Activated naive CD8-positive, alpha-beta T cell treated with anti-CD3 and anti-CD28 coated beads for 36 hours (primary cell): ENCODE measurements at regions not wholly inside any gene's neighbourhood (a gene's known extent, or its start where the extent isn't known, plus 50 kb on each side); places are given as distances from the start of the nearest gene placed in this dataset.

Source experiments
- DNase-seq: peaks from one replicate; pipeline ENCODE4 v3.0.0; 2021
- H3K27ac Mint-ChIP-seq: one replicate; pipeline ENCODE4 v1.8.0; 2022; ENCODE audit warnings: mild to moderate bottlenecking, moderate library complexity, mixed read lengths
- H3K27me3 Mint-ChIP-seq: one replicate; pipeline ENCODE4 v1.8.0; 2022; ENCODE audit warnings: mild to moderate bottlenecking, mixed read lengths
- H3K36me3 Mint-ChIP-seq: one replicate; pipeline ENCODE4 v1.8.0; 2021; ENCODE audit warnings: mild to moderate bottlenecking, mixed read lengths
- H3K4me1 Mint-ChIP-seq: one replicate; pipeline ENCODE4 v1.8.0; 2021; ENCODE audit warnings: mixed read lengths
- H3K4me3 Mint-ChIP-seq: one replicate; pipeline ENCODE4 v1.8.0; 2022; ENCODE audit warnings: mild to moderate bottlenecking, moderate library complexity, mixed read lengths
- H3K9me3 Mint-ChIP-seq: one replicate; pipeline ENCODE4 v1.8.0; 2022; ENCODE audit warnings: mixed read lengths

- Mint-ChIP-seq H3K4me1 (no peaks in the 10 kb centered on the region), H3K36me3 (no peaks in the 10 kb centered on the region), H3K27me3 (peaks cover 17% of the 10 kb centered on the region), H3K9me3 (no peaks in the 10 kb centered on the region), H3K27ac (no peak overlapping the region), H3K4me3 (no peak overlapping the region)
- no peak for DNase-seq
Measured at GRCh38 chr17:62868008-62868407, 59.9 kb upstream of the MARCHF10 start.

GRCh38 chr17:62867303-62867702 lies 59.2 kb upstream of the MARCHF10 start:
- Mint-ChIP-seq H3K9me3 (no peaks in the 10 kb centered on the region), H3K27me3 (peaks cover 17% of the 10 kb centered on the region), H3K4me1 (no peaks in the 10 kb centered on the region), H3K36me3 (no peaks in the 10 kb centered on the region), H3K4me3 (no peak overlapping the region), H3K27ac (no peak overlapping the region)
- DNase-seq: no peak

GRCh38 chr17:62866471-62866870 lies 58.4 kb upstream of the MARCHF10 start:
- Mint-ChIP-seq H3K27ac (no peak overlapping the region), H3K4me1 (no peaks in the 10 kb centered on the region), H3K36me3 (no peaks in the 10 kb centered on the region), H3K4me3 (no peak overlapping the region), H3K9me3 (no peaks in the 10 kb centered on the region), H3K27me3 (peaks cover 17% of the 10 kb centered on the region)
- DNase-seq: no peak

GRCh38 chr17:62865586-62865985 lies 57.5 kb upstream of the MARCHF10 start:
- no peaks in the 10 kb centered on the region for H3K36me3 Mint-ChIP-seq
- no peaks in the 10 kb centered on the region for H3K9me3 Mint-ChIP-seq
- peaks cover 17% of the 10 kb centered on the region for H3K27me3 Mint-ChIP-seq
- no peak for DNase-seq
- H3K4me3 Mint-ChIP-seq: no peak overlapping the region
- H3K4me1 Mint-ChIP-seq: no peaks in the 10 kb centered on the region
- no peak overlapping the region for H3K27ac Mint-ChIP-seq

- H3K27ac Mint-ChIP-seq: no peak overlapping the region
- no peaks in the 10 kb centered on the region for H3K36me3 Mint-ChIP-seq
- no peaks in the 10 kb centered on the region for H3K9me3 Mint-ChIP-seq
- no peak for DNase-seq
- H3K27me3 Mint-ChIP-seq: peaks cover 7% of the 10 kb centered on the region
- H3K4me3 Mint-ChIP-seq: no peak overlapping the region
- H3K4me1 Mint-ChIP-seq: no peaks in the 10 kb centered on the region
Measured at GRCh38 chr17:62862251-62862650, 54.1 kb upstream of the MARCHF10 start.

- DNase-seq: no peak
- no peaks in the 10 kb centered on the region for H3K4me1 Mint-ChIP-seq
- no peaks in the 10 kb centered on the region for H3K9me3 Mint-ChIP-seq
Measured at GRCh38 chr17:62860962-62861873, 53.1 kb upstream of the MARCHF10 start.

GRCh38 chr17:62859146-62859545 lies 51.0 kb upstream of the MARCHF10 start:
- no peak overlapping the region for H3K4me3 Mint-ChIP-seq
- H3K9me3 Mint-ChIP-seq: no peaks in the 10 kb centered on the region
- no peak for DNase-seq
- no peak overlapping the region for H3K27ac Mint-ChIP-seq
- H3K4me1 Mint-ChIP-seq: no peaks in the 10 kb centered on the region
- no peaks in the 10 kb centered on the region for H3K27me3 Mint-ChIP-seq
- H3K36me3 Mint-ChIP-seq: no peaks in the 10 kb centered on the region

More at GRCh38 chr17:62860962-62861873, 53.1 kb upstream of the MARCHF10 start:
- Mint-ChIP-seq H3K27ac (no peak overlapping the region), H3K36me3 (no peaks in the 10 kb centered on the region), H3K27me3 (no peaks in the 10 kb centered on the region), H3K4me3 (no peak overlapping the region)
